ENCODE measurements at regions not wholly inside any gene's neighbourhood (a gene's known extent, or its start where the extent isn't known, plus 50 kb on each side); places are given as distances from the start of the nearest gene placed in this dataset.

DNA sequence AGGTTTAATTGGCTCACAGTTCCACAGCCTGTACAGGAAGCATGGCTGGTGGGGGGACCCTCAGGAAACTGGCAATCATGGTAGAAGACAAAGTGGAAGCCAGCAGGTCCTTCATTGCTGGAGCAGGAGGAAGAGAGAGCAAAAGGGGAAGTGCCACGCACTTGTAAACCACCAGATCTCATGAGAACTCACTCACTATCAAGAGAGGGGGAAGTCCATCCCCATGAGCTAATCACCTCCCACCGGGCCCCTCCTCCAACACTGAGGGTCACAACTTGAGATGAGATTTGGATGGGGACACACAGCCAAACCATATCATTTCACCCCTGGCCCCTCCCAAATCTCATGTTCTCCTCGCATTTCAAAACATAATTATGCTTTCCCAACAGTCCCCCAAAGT, 171.9 kb upstream of the CACNA2D1 start:
- Histone ChIP-seq H3K79me2 (replicated peaks; ENCODE audit: insufficient read depth, low read length) (no peaks in the 10 kb centered on the region), H3K36me3 (ENCODE audit: insufficient read depth, low read length) (no peaks in the 10 kb centered on the region), H3K27ac (ENCODE audit: low read length) (no peak overlapping the region), H3K9ac (ENCODE audit: low read length) (no peak overlapping the region), H3K4me3 (ENCODE audit: low read length) (no peak overlapping the region), H4K20me1 (ENCODE audit: insufficient read depth) (no peaks in the 10 kb centered on the region), H3K4me2 (ENCODE audit: low read length) (no peak overlapping the region), H3K9me2 (ENCODE audit: insufficient read depth, low read length) (no peaks in the 10 kb centered on the region), H2AFZ (ENCODE audit: low read depth, low read length) (no peak overlapping the region), H3F3A (ENCODE audit: insufficient read depth, low read length, poor library complexity, severe bottlenecking) (no peaks in the 10 kb centered on the region), H3K9me3 (ENCODE audit: low read length) (no peaks in the 10 kb centered on the region), H3K27me3 (ENCODE audit: insufficient read depth, low read depth, low read length) (no peaks in the 10 kb centered on the region)
- no peak for TF ChIP-seq EP300 (conservative IDR thresholded peaks at IDR 0.05; ENCODE audit: poor library complexity, severe bottlenecking)
- TF ChIP-seq EZH2 (IDR thresholded peaks at IDR 0.05; ENCODE audit: borderline replicate concordance, insufficient read depth, low read length, poor library complexity, severe bottlenecking) = no peak
- TF ChIP-seq, protein P1, sequence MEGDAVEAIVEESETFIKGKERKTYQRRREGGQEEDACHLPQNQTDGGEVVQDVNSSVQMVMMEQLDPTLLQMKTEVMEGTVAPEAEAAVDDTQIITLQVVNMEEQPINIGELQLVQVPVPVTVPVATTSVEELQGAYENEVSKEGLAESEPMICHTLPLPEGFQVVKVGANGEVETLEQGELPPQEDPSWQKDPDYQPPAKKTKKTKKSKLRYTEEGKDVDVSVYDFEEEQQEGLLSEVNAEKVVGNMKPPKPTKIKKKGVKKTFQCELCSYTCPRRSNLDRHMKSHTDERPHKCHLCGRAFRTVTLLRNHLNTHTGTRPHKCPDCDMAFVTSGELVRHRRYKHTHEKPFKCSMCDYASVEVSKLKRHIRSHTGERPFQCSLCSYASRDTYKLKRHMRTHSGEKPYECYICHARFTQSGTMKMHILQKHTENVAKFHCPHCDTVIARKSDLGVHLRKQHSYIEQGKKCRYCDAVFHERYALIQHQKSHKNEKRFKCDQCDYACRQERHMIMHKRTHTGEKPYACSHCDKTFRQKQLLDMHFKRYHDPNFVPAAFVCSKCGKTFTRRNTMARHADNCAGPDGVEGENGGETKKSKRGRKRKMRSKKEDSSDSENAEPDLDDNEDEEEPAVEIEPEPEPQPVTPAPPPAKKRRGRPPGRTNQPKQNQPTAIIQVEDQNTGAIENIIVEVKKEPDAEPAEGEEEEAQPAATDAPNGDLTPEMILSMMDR (IDR thresholded peaks at IDR 0.05; ENCODE audit: poor library complexity, severe bottlenecking) = no peak
- no peak for TF ChIP-seq REST (IDR thresholded peaks at IDR 0.05; ENCODE audit: borderline replicate concordance)

GRCh38 chr7:82609746-82610145, 166.2 kb upstream of the CACNA2D1 start:
- Histone ChIP-seq H3K27me3 (ENCODE audit: insufficient read depth, low read depth, low read length) (no peaks in the 10 kb centered on the region), H3K9me2 (ENCODE audit: insufficient read depth, low read length) (no peaks in the 10 kb centered on the region), H3K79me2 (replicated peaks; ENCODE audit: insufficient read depth, low read length) (no peaks in the 10 kb centered on the region), H3K4me3 (ENCODE audit: low read length) (no peak overlapping the region), H3K9me3 (ENCODE audit: low read length) (no peaks in the 10 kb centered on the region), H2AFZ (ENCODE audit: low read depth, low read length) (no peak overlapping the region), H3K36me3 (ENCODE audit: insufficient read depth, low read length) (no peaks in the 10 kb centered on the region), H3K9ac (ENCODE audit: low read length) (no peak overlapping the region), H3F3A (ENCODE audit: insufficient read depth, low read length, poor library complexity, severe bottlenecking) (no peaks in the 10 kb centered on the region), H3K27ac (ENCODE audit: low read length) (no peak overlapping the region), H3K4me2 (ENCODE audit: low read length) (no peak overlapping the region), H4K20me1 (ENCODE audit: insufficient read depth) (no peaks in the 10 kb centered on the region)
- no peak for TF ChIP-seq POLR2AphosphoS5 (IDR thresholded peaks at IDR 0.05)
- TF ChIP-seq EZH2 (IDR thresholded peaks at IDR 0.05; ENCODE audit: borderline replicate concordance, insufficient read depth, low read length, poor library complexity, severe bottlenecking) = no peak
- TF ChIP-seq, protein P1 (IDR thresholded peaks at IDR 0.05; ENCODE audit: poor library complexity, severe bottlenecking) = no peak
- TF ChIP-seq EP300 (conservative IDR thresholded peaks at IDR 0.05; ENCODE audit: poor library complexity, severe bottlenecking) = no peak
- no peak for TF ChIP-seq RAD21 (conservative IDR thresholded peaks at IDR 0.05)
- no peak for TF ChIP-seq TAF1 (IDR thresholded peaks at IDR 0.05; ENCODE audit: low read depth)
- no peak for TF ChIP-seq SMC3 (conservative IDR thresholded peaks at IDR 0.05; ENCODE audit: poor library complexity)
- no peak for TF ChIP-seq MXI1 (conservative IDR thresholded peaks at IDR 0.05; ENCODE audit: poor library complexity, severe bottlenecking)
- TF ChIP-seq REST (IDR thresholded peaks at IDR 0.05; ENCODE audit: borderline replicate concordance) = no peak

All from neural cell (in vitro differentiated cells).